WTC11 (cell line): ENCODE measurements at regions not wholly inside any gene's neighbourhood (a gene's known extent, or its start where the extent isn't known, plus 50 kb on each side); places are given as distances from the start of the nearest gene placed in this dataset.

ENCODE experiments used
- AFF4 ChIP-seq: sonication (generic); formaldehyde crosslinking; IDR thresholded peaks from 2 replicates; pipeline ENCODE4 v1.8.1; 2023; ENCODE audit warnings: mild to moderate bottlenecking, missing genetic modification reagents, borderline replicate concordance
- CTCF ChIP-seq: fragments of 200-600 bp; IDR thresholded peaks from 2 replicates; pipeline ENCODE4 v1.8.0; 2022; ENCODE audit warnings: antibody characterized with exemption
- FOXJ3 ChIP-seq: sonication (generic); formaldehyde crosslinking; IDR thresholded peaks from 2 replicates; pipeline ENCODE4 v1.9.0; 2021; ENCODE audit warnings: missing genetic modification reagents, mild to moderate bottlenecking, borderline replicate concordance
- FOXP4 ChIP-seq: sonication (generic); formaldehyde crosslinking; IDR thresholded peaks from 2 replicates; pipeline ENCODE4 v1.8.0; 2022; ENCODE audit warnings: mild to moderate bottlenecking, missing genetic modification reagents
- IRF2 ChIP-seq: sonication (generic); formaldehyde crosslinking; IDR thresholded peaks from 2 replicates; pipeline ENCODE4 v1.8.0; 2022; ENCODE audit warnings: low read depth, missing genetic modification reagents, borderline replicate concordance
- NFE2L1 ChIP-seq: sonication (generic); formaldehyde crosslinking; IDR thresholded peaks from 2 replicates; pipeline ENCODE4 v1.8.1; 2023; ENCODE audit warnings: missing genetic modification reagents
- SP1 ChIP-seq: sonication (generic); formaldehyde crosslinking; conservative IDR thresholded peaks from 2 replicates; pipeline ENCODE4 v1.8.1; 2022; ENCODE audit warnings: missing genetic modification reagents
- TEAD1 ChIP-seq: sonication (generic); formaldehyde crosslinking; IDR thresholded peaks from 2 replicates; pipeline ENCODE4 v1.8.0; 2022; ENCODE audit warnings: mild to moderate bottlenecking, missing genetic modification reagents
- ZNF423 ChIP-seq: fragments of 250-450 bp; sonication (Bioruptor Pico); IDR thresholded peaks from 2 replicates; pipeline ENCODE4 v2.1.2; 2022; ENCODE audit warnings: mild to moderate bottlenecking, moderate library complexity
- ZNF512 ChIP-seq: sonication (generic); formaldehyde crosslinking; IDR thresholded peaks from 2 replicates; pipeline ENCODE4 v1.8.1; 2022; ENCODE audit warnings: missing genetic modification reagents, borderline replicate concordance

GRCh38 chr1:17979815-17980214 is 127.8 kb upstream of the IGSF21 start:
- TF ChIP-seq FOXP4 (CRISPR knock-in tag) = no peak
- TF ChIP-seq FOXJ3 (CRISPR knock-in tag) = no peak
- no peak for TF ChIP-seq ZNF423
- TF ChIP-seq NFE2L1 (CRISPR knock-in tag) = no peak
- TF ChIP-seq AFF4 (CRISPR knock-in tag) = no peak
- TF ChIP-seq IRF2 (CRISPR knock-in tag) = no peak
- no peak for TF ChIP-seq SP1
- no peak for TF ChIP-seq CTCF
- no peak for TF ChIP-seq ZNF512 (CRISPR knock-in tag)
- no peak for TF ChIP-seq TEAD1 (CRISPR knock-in tag)
